ENCODE measurements at regions not wholly inside any gene's neighbourhood (a gene's known extent, or its start where the extent isn't known, plus 50 kb on each side); places are given as distances from the start of the nearest gene placed in this dataset.

DNA sequence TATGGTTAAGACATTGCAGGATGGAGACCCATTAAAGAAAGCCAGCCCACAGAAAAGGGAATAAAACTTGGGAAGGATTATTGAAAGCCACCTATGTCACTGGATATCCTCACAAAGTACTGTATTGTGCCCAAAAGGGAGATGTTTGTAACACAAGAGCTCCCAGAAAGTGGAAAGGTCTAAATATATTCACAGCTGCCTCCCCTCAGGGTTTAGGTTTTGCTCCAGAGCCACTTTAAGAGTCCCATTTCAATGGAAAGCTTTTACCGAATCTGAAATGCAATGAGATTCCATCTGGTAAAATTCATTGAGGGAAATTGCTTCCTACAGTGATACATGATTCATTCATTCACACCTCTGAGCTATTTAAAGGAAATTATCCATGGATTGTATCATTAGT lies 176.4 kb downstream of the XPNPEP1 start:
- WGBS, 5 donors = 75 to 84% (median 80%) methylated on average over 1 of the region's 1 CpG

DNA sequence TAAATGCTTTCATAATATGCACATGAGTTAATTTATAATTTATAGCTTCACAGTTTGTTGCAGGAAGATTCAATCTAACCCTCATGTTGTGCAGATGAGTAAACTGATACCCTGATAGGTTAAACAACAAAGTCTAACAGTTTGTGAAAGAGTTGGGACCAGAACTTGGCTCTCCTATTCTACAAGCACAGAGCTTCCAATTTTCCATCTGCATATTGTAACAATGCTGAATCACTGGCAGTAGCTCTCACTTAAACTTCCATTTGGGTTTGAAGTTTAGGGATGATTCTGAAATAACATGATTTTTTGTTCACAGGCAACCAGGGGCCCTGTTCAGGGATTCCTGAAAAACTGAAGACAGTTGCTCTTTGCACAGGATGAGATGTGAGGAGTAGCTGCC lies 179.3 kb downstream of the XPNPEP1 start:
- TF ChIP-seq POLR2A (IDR thresholded peaks at IDR 0.05) = no peak
- TF ChIP-seq, protein P1, sequence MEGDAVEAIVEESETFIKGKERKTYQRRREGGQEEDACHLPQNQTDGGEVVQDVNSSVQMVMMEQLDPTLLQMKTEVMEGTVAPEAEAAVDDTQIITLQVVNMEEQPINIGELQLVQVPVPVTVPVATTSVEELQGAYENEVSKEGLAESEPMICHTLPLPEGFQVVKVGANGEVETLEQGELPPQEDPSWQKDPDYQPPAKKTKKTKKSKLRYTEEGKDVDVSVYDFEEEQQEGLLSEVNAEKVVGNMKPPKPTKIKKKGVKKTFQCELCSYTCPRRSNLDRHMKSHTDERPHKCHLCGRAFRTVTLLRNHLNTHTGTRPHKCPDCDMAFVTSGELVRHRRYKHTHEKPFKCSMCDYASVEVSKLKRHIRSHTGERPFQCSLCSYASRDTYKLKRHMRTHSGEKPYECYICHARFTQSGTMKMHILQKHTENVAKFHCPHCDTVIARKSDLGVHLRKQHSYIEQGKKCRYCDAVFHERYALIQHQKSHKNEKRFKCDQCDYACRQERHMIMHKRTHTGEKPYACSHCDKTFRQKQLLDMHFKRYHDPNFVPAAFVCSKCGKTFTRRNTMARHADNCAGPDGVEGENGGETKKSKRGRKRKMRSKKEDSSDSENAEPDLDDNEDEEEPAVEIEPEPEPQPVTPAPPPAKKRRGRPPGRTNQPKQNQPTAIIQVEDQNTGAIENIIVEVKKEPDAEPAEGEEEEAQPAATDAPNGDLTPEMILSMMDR (IDR thresholded peaks at IDR 0.05 in 8 of 11, conservative IDR thresholded peaks at IDR 0.05 in 3 of 11) = no peak
- no peak for TF ChIP-seq POLR2AphosphoS5 (IDR thresholded peaks at IDR 0.05)
- intact Hi-C loops (cut with DNase I; ENCODE audit: low total_unique reads) = no loop called here

More for the DNA sequence above, 176.4 kb downstream of the XPNPEP1 start:
- TF ChIP-seq, protein P1 (IDR thresholded peaks at IDR 0.05 in 8 of 11, conservative IDR thresholded peaks at IDR 0.05 in 3 of 11) = no peak
- TF ChIP-seq POLR2AphosphoS5 (IDR thresholded peaks at IDR 0.05) (no peak), POLR2A (IDR thresholded peaks at IDR 0.05) (no peak)
- Histone ChIP-seq H3K27me3 (replicated peaks in 1 of 7) (no peaks in the 10 kb centered on the region), H3K9me3 (no peaks in the 10 kb centered on the region), H3K4me3 (no peak overlapping the region), H3K4me1 (no peaks in the 10 kb centered on the region), H3K27ac (no peak overlapping the region), H3K36me3 (no peaks in the 10 kb centered on the region)
- DNase-seq = no peak
- intact Hi-C loops (cut with DNase I; ENCODE audit: low total_unique reads) = no loop called here

DNA sequence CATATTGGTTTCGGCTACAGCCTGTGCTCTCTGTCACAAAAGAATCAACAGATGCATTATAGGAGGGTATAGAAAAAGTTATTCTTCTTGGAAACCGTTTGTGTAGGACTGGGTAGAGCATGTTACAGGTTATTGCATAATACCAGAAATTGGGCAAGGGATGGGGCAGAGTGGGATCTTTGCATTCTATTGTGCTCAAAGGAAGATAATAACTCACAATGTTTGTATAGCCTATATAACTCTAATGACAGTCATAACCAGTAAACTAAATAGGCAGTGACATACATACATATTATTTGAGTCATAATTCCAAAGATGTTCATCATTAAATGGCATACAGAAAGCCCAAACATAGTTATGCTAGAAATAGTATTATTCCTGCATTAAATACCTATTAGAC lies 179.7 kb downstream of the XPNPEP1 start:
- no peaks in the 10 kb centered on the region for H3K9me3 ChIP-seq
- H3K27me3 ChIP-seq (replicated peaks in 1 of 7) = no peaks in the 10 kb centered on the region
- H3K36me3 ChIP-seq = no peaks in the 10 kb centered on the region
- TF ChIP-seq, protein P1 (IDR thresholded peaks at IDR 0.05 in 8 of 11, conservative IDR thresholded peaks at IDR 0.05 in 3 of 11) = no peak
- no peak for TF ChIP-seq POLR2A (IDR thresholded peaks at IDR 0.05)
- TF ChIP-seq POLR2AphosphoS5 (IDR thresholded peaks at IDR 0.05) = no peak
- intact Hi-C loops (cut with DNase I; ENCODE audit: low total_unique reads) = no loop called here
- H3K4me1 ChIP-seq = no peaks in the 10 kb centered on the region
- no peak overlapping the region for H3K4me3 ChIP-seq
- no peak overlapping the region for H3K27ac ChIP-seq
- 46 to 63% (median 50%) methylated on average over 2 of the region's 2 CpGs for WGBS, 5 donors
- no peak for DNase-seq

More for the DNA sequence above, 179.3 kb downstream of the XPNPEP1 start:
- Histone ChIP-seq H3K36me3 (no peaks in the 10 kb centered on the region), H3K27me3 (replicated peaks in 1 of 7) (no peaks in the 10 kb centered on the region), H3K4me3 (no peak overlapping the region), H3K4me1 (no peaks in the 10 kb centered on the region), H3K9me3 (no peaks in the 10 kb centered on the region), H3K27ac (no peak overlapping the region)
- DNase-seq = no peak

DNA sequence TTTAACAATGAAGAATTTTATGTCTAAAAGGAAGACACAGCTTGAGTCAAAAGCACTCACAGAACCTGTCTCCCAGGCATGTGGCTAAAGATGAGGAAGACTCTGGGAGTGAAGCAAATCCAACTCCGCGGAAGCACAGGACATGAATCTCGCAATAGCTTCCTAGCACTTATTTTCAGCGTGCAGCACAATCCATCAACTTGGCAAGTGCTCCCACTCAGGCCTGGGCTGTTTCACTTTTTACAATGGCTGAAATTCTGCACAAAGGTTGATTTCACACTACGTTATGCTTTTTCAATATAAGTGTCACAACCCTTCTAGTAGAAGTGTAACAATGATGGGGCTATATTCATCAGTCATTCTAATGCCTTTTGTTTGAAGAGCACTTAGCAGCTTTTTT lies 180.2 kb downstream of the XPNPEP1 start:
- Histone ChIP-seq H3K27ac (no peak overlapping the region), H3K27me3 (replicated peaks in 1 of 7) (no peaks in the 10 kb centered on the region), H3K4me1 (no peaks in the 10 kb centered on the region), H3K4me3 (no peak overlapping the region), H3K9me3 (no peaks in the 10 kb centered on the region), H3K36me3 (no peaks in the 10 kb centered on the region)
- 15 to 25% (median 18%) methylated on average over 5 of the region's 5 CpGs for WGBS, 5 donors
- intact Hi-C loops (cut with DNase I; ENCODE audit: low total_unique reads) = no loop called here
- no peak for DNase-seq
- TF ChIP-seq POLR2A (IDR thresholded peaks at IDR 0.05) (no peak), POLR2AphosphoS5 (IDR thresholded peaks at IDR 0.05) (no peak)
- TF ChIP-seq, protein P1 (IDR thresholded peaks at IDR 0.05 in 8 of 11, conservative IDR thresholded peaks at IDR 0.05 in 3 of 11) = no peak

All from spleen (tissue), 11 donors.